H1 (cell line): ENCODE measurements at regions not wholly inside any gene's neighbourhood (a gene's known extent, or its start where the extent isn't known, plus 50 kb on each side); places are given as distances from the start of the nearest gene placed in this dataset.

Source experiments
- CTCF ChIA-PET: fragments of 300-600 bp; sonication (Branson Sonifier 250); formaldehyde crosslinking; loops from one replicate; lab custom pipeline; 2021; ENCODE audit not compliant: partially characterized antibody; lab: Charles Lee
- POLR2A ChIA-PET: fragments of 300-600 bp; sonication (Branson Sonifier 250); formaldehyde crosslinking; loops from one replicate; lab custom pipeline; 2021; ENCODE audit warnings: inconsistent platforms; ENCODE audit not compliant: partially characterized antibody; lab: Charles Lee
- DNase-seq, 2 experiments: peaks; one replicate each; pipeline versions ENCODE4 v3.0.0 to v3.0.0-alpha.2; 2010 to 2022; ENCODE audit warnings: low spot score in 2 of 2, low read depth in 1 of 2, mixed read lengths in 1 of 2
- FAIRE-seq: peaks from 2 replicates; lab custom pipeline; 2011; peaks lifted over from hg19 to GRCh38; lab: Jason Lieb, UNC
- H2AFZ ChIP-seq: 2 replicates; pipeline ENCODE4 v1.8.1; 2012; ENCODE audit warnings: low read length, inconsistent platforms
- H2AK5ac ChIP-seq: 2 replicates; pipeline ENCODE4 v1.6.1; 2013; ENCODE audit warnings: low read depth, low read length
- H2BK120ac ChIP-seq: replicated peaks from 2 replicates; pipeline ENCODE3; 2013; ENCODE audit warnings: low read depth, low read length, inconsistent platforms
- H2BK12ac ChIP-seq: 2 replicates; pipeline ENCODE4 v1.6.1; 2013; ENCODE audit warnings: low read depth, low read length
- H2BK15ac ChIP-seq: 2 replicates; pipeline ENCODE4 v1.6.1; 2013; ENCODE audit warnings: low read length
- H2BK20ac ChIP-seq: 2 replicates; pipeline ENCODE4 v1.6.1; 2013; ENCODE audit warnings: low read length
- H2BK5ac ChIP-seq: 2 replicates; pipeline ENCODE4 v1.6.1; 2013; ENCODE audit warnings: low read depth, low read length
- H3K14ac ChIP-seq: 2 replicates; pipeline ENCODE4 v1.6.1; 2013; ENCODE audit warnings: inconsistent platforms; ENCODE audit not compliant: insufficient read length
- H3K18ac ChIP-seq: 2 replicates; pipeline ENCODE4 v1.6.1; 2013; ENCODE audit warnings: low read length; ENCODE audit errors: extremely low read depth
- H3K23ac ChIP-seq: 2 replicates; pipeline ENCODE4 v1.6.1; 2013; ENCODE audit warnings: inconsistent platforms; ENCODE audit not compliant: insufficient read length
- H3K23me2 ChIP-seq: 2 replicates; pipeline ENCODE4 v1.6.1; 2013; ENCODE audit warnings: low read depth, low read length
- H3K27ac ChIP-seq: 2 replicates; pipeline ENCODE4 v1.6.1; 2011; ENCODE audit warnings: low read depth, low read length, inconsistent platforms
- H3K27me3 ChIP-seq, 4 experiments: replicated peaks in 1 of 4; 1 replicate in 1 of 4; 2 replicates in 3 of 4; pipeline versions ENCODE4 v1.6.1 to v1.8.1; 2011 to 2013; ENCODE audit warnings: low read length in 3 of 4, mild to moderate bottlenecking in 3 of 4, inconsistent platforms in 2 of 4, mixed read lengths in 2 of 4, moderate library complexity in 1 of 4; ENCODE audit not compliant: control insufficient read depth in 3 of 4, insufficient read depth in 3 of 4; ENCODE audit errors: extremely low read depth in 1 of 4
- H3K36me3 ChIP-seq, 4 experiments: 2 replicates each; pipeline versions ENCODE4 v1.6.1 to v1.8.1; 2011 to 2013; ENCODE audit warnings: mild to moderate bottlenecking in 4 of 4, low read length in 3 of 4, moderate library complexity in 2 of 4, control low read depth in 1 of 4, inconsistent platforms in 1 of 4; ENCODE audit not compliant: insufficient read depth in 4 of 4, control insufficient read depth in 2 of 4
- H3K4ac ChIP-seq: replicated peaks from 2 replicates; pipeline ENCODE3; 2013; ENCODE audit warnings: low read length, low read depth, mixed read lengths, inconsistent platforms; ENCODE audit not compliant: insufficient read length
- H3K4me1 ChIP-seq, 4 experiments: replicated peaks in 1 of 4; 1 replicate in 1 of 4; 2 replicates in 3 of 4; pipeline versions ENCODE4 v1.6.1 to v1.8.1; 2011 to 2013; ENCODE audit warnings: low read length in 3 of 4, inconsistent platforms in 2 of 4, mixed read lengths in 1 of 4; ENCODE audit not compliant: insufficient read depth in 4 of 4, control insufficient read depth in 3 of 4
- H3K4me2 ChIP-seq, 2 experiments: 2 replicates each; pipeline versions ENCODE4 v1.6.1 to v1.8.1; 2011 to 2013; ENCODE audit warnings: low read depth in 2 of 2, low read length in 2 of 2, control low read depth in 1 of 2, inconsistent platforms in 1 of 2, mild to moderate bottlenecking in 1 of 2; ENCODE audit not compliant: insufficient read depth in 1 of 2
- H3K4me3 ChIP-seq, 4 experiments: fragments of 200-600, 300-600 bp in 1 of 4; sonication (generic), shearing (Covaris generic), sonication (Bioruptor Twin) in 1 of 4; 2 replicates each; pipeline versions ENCODE4 v1.5.1 to v1.8.1; 2011 to 2016; ENCODE audit warnings: low read length in 4 of 4, low read depth in 3 of 4, control low read depth in 2 of 4, inconsistent platforms in 2 of 4, mild to moderate bottlenecking in 2 of 4, mixed read lengths in 1 of 4, moderate library complexity in 1 of 4; ENCODE audit not compliant: insufficient read depth in 2 of 4; ENCODE audit errors: extremely low read depth in 1 of 4
- H3K56ac ChIP-seq: replicated peaks from 2 replicates; pipeline ENCODE3; 2013; ENCODE audit warnings: low read depth, mild to moderate bottlenecking, mixed read lengths, low read length, inconsistent platforms; ENCODE audit not compliant: insufficient read length
- H3K79me1 ChIP-seq: 2 replicates; pipeline ENCODE4 v1.6.1; 2013; ENCODE audit warnings: low read depth, low read length, control low read depth
- H3K79me2 ChIP-seq, 2 experiments: 2 replicates each; pipeline versions ENCODE4 v1.6.1 to v1.8.1; 2012 to 2013; ENCODE audit warnings: low read length in 2 of 2, mild to moderate bottlenecking in 2 of 2, inconsistent platforms in 1 of 2; ENCODE audit not compliant: insufficient read depth in 2 of 2, control insufficient read depth in 1 of 2
- H3K9ac ChIP-seq, 4 experiments: replicated peaks in 1 of 4; 1 replicate in 1 of 4; 2 replicates in 3 of 4; pipeline versions ENCODE4 v1.6.1 to v1.8.1; 2011 to 2013; ENCODE audit warnings: low read depth in 3 of 4, low read length in 3 of 4, control low read depth in 2 of 4, mild to moderate bottlenecking in 2 of 4, moderate library complexity in 2 of 4, inconsistent platforms in 1 of 4; ENCODE audit errors: extremely low read depth in 1 of 4
- H3K9me3 ChIP-seq, 2 experiments: 2 replicates each; pipeline versions ENCODE4 v1.6.1 to v1.8.1; 2012 to 2013; ENCODE audit warnings: mild to moderate bottlenecking in 2 of 2, moderate library complexity in 2 of 2, control low read depth in 1 of 2, inconsistent platforms in 1 of 2, low read depth in 1 of 2, low read length in 1 of 2, mixed read lengths in 1 of 2; ENCODE audit not compliant: insufficient read depth in 2 of 2
- H4K20me1 ChIP-seq, 2 experiments: replicated peaks in 1 of 2; 2 replicates each; pipeline versions ENCODE3 to v1.8.1; 2011 to 2013; ENCODE audit warnings: inconsistent platforms in 2 of 2, low read length in 2 of 2, mild to moderate bottlenecking in 1 of 2; ENCODE audit not compliant: insufficient read depth in 2 of 2, control insufficient read depth in 1 of 2
- H4K5ac ChIP-seq: 2 replicates; pipeline ENCODE4 v1.6.1; 2013; ENCODE audit warnings: low read length, low read depth, mixed read lengths, inconsistent platforms; ENCODE audit not compliant: insufficient read length
- H4K8ac ChIP-seq: 2 replicates; pipeline ENCODE4 v1.8.0; 2013; ENCODE audit warnings: mild to moderate bottlenecking, moderate library complexity, low read length, inconsistent platforms; ENCODE audit not compliant: insufficient read depth; ENCODE audit errors: extremely low read depth
- H4K91ac ChIP-seq: replicated peaks from 2 replicates; pipeline ENCODE3; 2013; ENCODE audit warnings: low read length, mixed read lengths, inconsistent platforms; ENCODE audit not compliant: insufficient read length
- ASH2L ChIP-seq: fragments of 200-600, 300-600 bp; sonication (generic); IDR thresholded peaks from one replicate; pipeline ENCODE4 v1.7.1; 2017; ENCODE audit warnings: low read length
- BCL11A ChIP-seq, 2 experiments: IDR thresholded peaks; one replicate each; pipeline ENCODE4 v1.6.1; 2011; ENCODE audit warnings: low read depth in 2 of 2, low read length in 2 of 2, mild to moderate bottlenecking in 2 of 2
- JUND ChIP-seq: IDR thresholded peaks from 2 replicates; pipeline ENCODE4 v1.6.1; 2011; ENCODE audit warnings: mild to moderate bottlenecking, improper control_type of control experiment, low read length
- NRF1 ChIP-seq: IDR thresholded peaks from 2 replicates; pipeline ENCODE4 v1.6.1; 2011; ENCODE audit warnings: mild to moderate bottlenecking, low read depth, low read length, improper control_type of control experiment
- POU5F1 ChIP-seq: IDR thresholded peaks from 2 replicates; pipeline ENCODE4 v1.6.1; 2011; ENCODE audit warnings: low read depth, mild to moderate bottlenecking, low read length, moderate library complexity
- RBBP5 ChIP-seq: IDR thresholded peaks from 2 replicates; pipeline ENCODE4 v1.7.1; 2012; ENCODE audit warnings: low read depth, mild to moderate bottlenecking, inconsistent platforms, low read length, moderate library complexity, borderline replicate concordance
- TAF1 ChIP-seq: IDR thresholded peaks from 2 replicates; pipeline ENCODE4 v1.6.1; 2011; ENCODE audit warnings: mild to moderate bottlenecking, low read depth, low read length
- WGBS, 2 experiments: shearing (Covaris generic) in 1 of 2; methylation state at CpG; one replicate each; pipeline versions ENCODE4 v1.1.6 to v1.1.7; 2013 to 2015; ENCODE audit warnings: low lambda C conversion rate in 2 of 2, mixed read lengths in 2 of 2, inconsistent platforms in 1 of 2, low coverage in 1 of 2, missing lambda C conversion rate in 1 of 2; ENCODE audit not compliant: insufficient replicate concordance in 2 of 2, insufficient coverage in 1 of 2, insufficient read length in 1 of 2; ENCODE audit errors: extremely low coverage in 1 of 2, missing lambda C conversion rate in 1 of 2; 5-methylcytosine and 5-hydroxymethylcytosine counted together
- TF ChIP-seq, protein P1 (sequence below): IDR thresholded peaks from 2 replicates; pipeline ENCODE4 v1.6.1; 2012; ENCODE audit warnings: inconsistent platforms

DNA sequence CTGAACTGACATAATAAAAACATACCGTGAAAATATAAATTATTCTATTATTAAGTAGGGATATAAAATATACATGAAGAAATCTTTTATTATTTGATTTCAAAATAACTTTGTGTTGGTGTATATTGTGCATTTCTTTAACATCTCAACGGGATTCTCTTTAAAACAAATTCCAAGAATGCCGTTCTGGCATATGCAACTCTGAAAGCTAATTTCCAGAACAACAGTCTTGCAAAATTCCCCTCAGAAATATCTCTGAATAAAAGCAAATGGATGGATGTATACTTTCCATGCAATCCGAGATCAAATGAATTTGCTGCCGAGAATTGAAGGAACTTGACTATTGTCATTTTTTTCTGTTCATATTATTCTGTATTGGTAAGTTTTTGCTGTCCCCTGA, 1579.8 kb downstream of the PCDH9 start:
- Histone ChIP-seq H3K79me1 (no peaks in the 10 kb centered on the region), H3K14ac (no peak overlapping the region), H3K4me3 (no peak overlapping the region), H4K20me1 (no peaks in the 10 kb centered on the region), H3K9me3 (no peaks in the 10 kb centered on the region), H2BK20ac (no peak overlapping the region), H2BK120ac (no peak overlapping the region), H3K23ac (no peak overlapping the region), H3K27ac (no peak overlapping the region), H3K18ac (no peak overlapping the region), H3K4ac (no peak overlapping the region), H3K4me2 (no peak overlapping the region), H2AK5ac (no peak overlapping the region), H3K4me1 (no peaks in the 10 kb centered on the region), H2AFZ (no peak overlapping the region), H3K9ac (no peak overlapping the region), H4K91ac (no peak overlapping the region), H3K36me3 (no peaks in the 10 kb centered on the region), H3K23me2 (no peaks in the 10 kb centered on the region), H3K27me3 (no peaks in the 10 kb centered on the region), H4K5ac (no peak overlapping the region), H4K8ac (no peak overlapping the region), H2BK12ac (no peak overlapping the region), H2BK15ac (no peak overlapping the region), H2BK5ac (no peak overlapping the region), H3K79me2 (no peaks in the 10 kb centered on the region), H3K56ac (no peak overlapping the region)
- FAIRE-seq (no peak), DNase-seq (no peak)
- ChIA-PET POLR2A (no interaction called here), CTCF (interaction anchor here (0.6 to 1.7 kb wide), 4 partner anchors 14 to 842 kb away, joined by 3 read pairs; no protein-coding TSS in a partner anchor)
- 79% methylated on average over 5 of the region's 5 CpGs; no CpG with 5 or more reads in 1 of the 2 experiments for WGBS, 2 experiments
- TF ChIP-seq TAF1 (no peak), JUND (no peak), NRF1 (no peak), POU5F1 (no peak), RBBP5 (no peak), BCL11A (IDR thresholded peaks at IDR 0.05; ENCODE audit: low read depth in 2 of 2, low read length in 2 of 2) (no peak), ASH2L (no peak)
- TF ChIP-seq, protein P1, sequence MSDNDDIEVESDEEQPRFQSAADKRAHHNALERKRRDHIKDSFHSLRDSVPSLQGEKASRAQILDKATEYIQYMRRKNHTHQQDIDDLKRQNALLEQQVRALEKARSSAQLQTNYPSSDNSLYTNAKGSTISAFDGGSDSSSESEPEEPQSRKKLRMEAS: no peak
